Kidney (tissue), 13 donors: ENCODE measurements at regions not wholly inside any gene's neighbourhood (a gene's known extent, or its start where the extent isn't known, plus 50 kb on each side); places are given as distances from the start of the nearest gene placed in this dataset.

Source experiments
- DNase-seq, 5 donors: peaks; one replicate each; pipeline ENCODE4 v3.0.0-alpha.2; 2013 to 2020
- FAIRE-seq: peaks from 2 replicates; lab custom pipeline; 2012; peaks lifted over from hg19 to GRCh38; lab: Jason Lieb, UNC
- H3K27ac ChIP-seq, 2 donors: one replicate each; pipeline ENCODE4 v1.7.0; 2013; ENCODE audit warnings: low read depth in 2 of 2, low read length in 2 of 2, inconsistent platforms in 1 of 2
- H3K27me3 ChIP-seq: one replicate; pipeline ENCODE4 v1.7.1; 2013; ENCODE audit warnings: low read length, inconsistent platforms; ENCODE audit not compliant: control insufficient read depth, insufficient read depth
- H3K36me3 ChIP-seq, 3 donors: one replicate each; pipeline versions ENCODE4 v1.7.0 to v1.7.1; 2013; ENCODE audit warnings: low read length in 3 of 3, control low read depth in 1 of 3, inconsistent platforms in 1 of 3; ENCODE audit not compliant: insufficient read depth in 3 of 3, control insufficient read depth in 2 of 3
- H3K4me1 ChIP-seq, 3 donors: one replicate each; pipeline versions ENCODE4 v1.7.0 to v1.7.1; 2013; ENCODE audit warnings: low read length in 3 of 3, inconsistent platforms in 1 of 3, low read depth in 1 of 3; ENCODE audit not compliant: control insufficient read depth in 2 of 3, insufficient read depth in 2 of 3
- H3K4me3 ChIP-seq, 3 donors: one replicate each; pipeline versions ENCODE4 v1.7.0 to v1.8.1; 2013; ENCODE audit warnings: low read length in 3 of 3, control low read depth in 1 of 3, inconsistent platforms in 1 of 3
- H3K9ac ChIP-seq, 3 donors: one replicate each; pipeline versions ENCODE4 v1.7.0 to v1.7.1; 2013; ENCODE audit warnings: low read length in 3 of 3, control low read depth in 1 of 3, inconsistent platforms in 1 of 3
- H3K9me3 ChIP-seq, 3 donors: one replicate each; pipeline versions ENCODE4 v1.7.0 to v1.7.1; 2013; ENCODE audit warnings: low read length in 3 of 3, control low read depth in 1 of 3, inconsistent platforms in 1 of 3; ENCODE audit not compliant: control insufficient read depth in 2 of 3, insufficient read depth in 1 of 3
- intact Hi-C: fragments of 100-400 bp; cut with DNase I; formaldehyde crosslinking; loops from one replicate; pipeline ENCODE4 v1.11.1; 2022
- TF ChIP-seq, protein P1 (sequence below): IDR thresholded peaks from 3 replicates; pipeline ENCODE4 v1.5.1; 2012; ENCODE audit warnings: mild to moderate bottlenecking, moderate library complexity, borderline replicate concordance; ENCODE audit not compliant: insufficient read depth; ENCODE audit errors: extremely low read depth
- donor health status: control.
- donor health status: control.
- donor health status: control.
- donor health status: control.
- donor health status: control.
- donor health status: DM: yes; HTN: yes; CAD: no.
- donor health status: Normal renal cell carcinoma (clear cell type).

- no peak overlapping the region for H3K27ac ChIP-seq
- no peaks in the 10 kb centered on the region for H3K4me1 ChIP-seq
- no peak overlapping the region for H3K9ac ChIP-seq
- intact Hi-C loops, result no loop called here
- no peaks in the 10 kb centered on the region for H3K27me3 ChIP-seq
- peaks cover 0 to 13% (median 0%) of the 10 kb centered on the region in 3 donors for H3K9me3 ChIP-seq
- no peak overlapping the region for H3K4me3 ChIP-seq
- TF ChIP-seq, protein P1, sequence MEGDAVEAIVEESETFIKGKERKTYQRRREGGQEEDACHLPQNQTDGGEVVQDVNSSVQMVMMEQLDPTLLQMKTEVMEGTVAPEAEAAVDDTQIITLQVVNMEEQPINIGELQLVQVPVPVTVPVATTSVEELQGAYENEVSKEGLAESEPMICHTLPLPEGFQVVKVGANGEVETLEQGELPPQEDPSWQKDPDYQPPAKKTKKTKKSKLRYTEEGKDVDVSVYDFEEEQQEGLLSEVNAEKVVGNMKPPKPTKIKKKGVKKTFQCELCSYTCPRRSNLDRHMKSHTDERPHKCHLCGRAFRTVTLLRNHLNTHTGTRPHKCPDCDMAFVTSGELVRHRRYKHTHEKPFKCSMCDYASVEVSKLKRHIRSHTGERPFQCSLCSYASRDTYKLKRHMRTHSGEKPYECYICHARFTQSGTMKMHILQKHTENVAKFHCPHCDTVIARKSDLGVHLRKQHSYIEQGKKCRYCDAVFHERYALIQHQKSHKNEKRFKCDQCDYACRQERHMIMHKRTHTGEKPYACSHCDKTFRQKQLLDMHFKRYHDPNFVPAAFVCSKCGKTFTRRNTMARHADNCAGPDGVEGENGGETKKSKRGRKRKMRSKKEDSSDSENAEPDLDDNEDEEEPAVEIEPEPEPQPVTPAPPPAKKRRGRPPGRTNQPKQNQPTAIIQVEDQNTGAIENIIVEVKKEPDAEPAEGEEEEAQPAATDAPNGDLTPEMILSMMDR, result no peak
- DNase-seq (peak in 2 of 5 donors; percentile 42 to 75), FAIRE-seq (no peak)
- no peaks in the 10 kb centered on the region for H3K36me3 ChIP-seq
Observed at GRCh38 chr6:4486568-4487315, 289.5 kb upstream of the CDYL start.

DNA sequence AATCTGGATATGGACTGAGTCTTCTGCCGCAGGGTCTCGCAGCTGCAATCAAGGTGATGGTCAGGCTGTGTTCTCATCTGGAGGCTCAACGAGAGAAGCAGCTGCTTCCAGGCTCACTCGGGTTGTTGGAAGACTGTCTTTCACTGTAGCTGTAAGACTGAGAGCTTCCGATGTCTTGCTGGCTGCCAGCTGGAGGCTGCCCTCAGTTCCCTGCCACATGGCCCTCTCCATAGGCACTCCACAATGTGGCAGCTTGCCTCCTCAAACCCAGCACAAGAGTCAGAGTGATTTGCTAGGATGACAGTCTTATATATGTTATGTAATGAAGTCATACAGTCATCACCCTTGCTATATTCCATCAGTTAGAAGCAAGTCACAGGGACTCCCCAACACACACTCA is 290.5 kb upstream of the CDYL start:
- Histone ChIP-seq H3K27ac (no peak overlapping the region), H3K4me3 (no peak overlapping the region), H3K27me3 (no peaks in the 10 kb centered on the region), H3K9ac (no peak overlapping the region), H3K9me3 (peaks cover 0 to 13% (median 0%) of the 10 kb centered on the region in 3 donors), H3K36me3 (no peaks in the 10 kb centered on the region), H3K4me1 (no peaks in the 10 kb centered on the region)
- FAIRE-seq, result no peak
- TF ChIP-seq, protein P1, result no peak
- intact Hi-C loops, result no loop called here
- no peak for DNase-seq

GRCh38 chr6:4482461-4482860 is 293.7 kb upstream of the CDYL start:
- Histone ChIP-seq H3K4me3 (no peak overlapping the region), H3K4me1 (no peaks in the 10 kb centered on the region), H3K27me3 (no peaks in the 10 kb centered on the region), H3K36me3 (no peaks in the 10 kb centered on the region), H3K9me3 (peaks cover 0 to under 1% (median 0%) of the 10 kb centered on the region in 3 donors), H3K9ac (no peak overlapping the region), H3K27ac (no peak overlapping the region)
- TF ChIP-seq, protein P1, result no peak
- FAIRE-seq, result no peak
- DNase-seq, result no peak
- intact Hi-C loops, result no loop called here
